GM20431 (cell line): ENCODE measurements at regions not wholly inside any gene's neighbourhood (a gene's known extent, or its start where the extent isn't known, plus 50 kb on each side); places are given as distances from the start of the nearest gene placed in this dataset.
"Not testable (repeated sequence)": the region's sequence is repeated elsewhere in the genome, so short reads cannot be mapped to it uniquely, and the experiment has no call there.

Experiments
- in situ Hi-C: fragments of 300-500 bp; cut with MseI, MboI; formaldehyde crosslinking; loops from one replicate; pipeline ENCODE4 v1.15.0; 2020; ENCODE audit warnings: low sequenced_read_pairs; ENCODE audit not compliant: unreplicated experiment

GRCh38 chr2:62413116-62413663 is 92.8 kb downstream of the TMEM17 start:
- in situ Hi-C loops, result loop anchor here (10.0 to 25.0 kb wide), 2 partner anchors 418 to 501 kb away; partner anchors contain the start of gene COMMD1

GRCh38 chr2:62412347-62412742 is 93.7 kb downstream of the TMEM17 start:
- in situ Hi-C loops, result loop anchor here (10.0 to 25.0 kb wide), 2 partner anchors 418 to 500 kb away; partner anchors contain the start of gene COMMD1

- in situ Hi-C loops, result loop anchor here (10.0 to 25.0 kb wide), 2 partner anchors 416 to 499 kb away; partner anchors contain the start of gene COMMD1
These were observed 95.0 kb downstream of the TMEM17 start for GRCh38 chr2:62410926-62411456.

GRCh38 chr2:62410015-62410453 is 96.0 kb downstream of the TMEM17 start:
- in situ Hi-C loops, result loop anchor here (10.0 to 25.0 kb wide), 2 partner anchors 415 to 498 kb away; partner anchors contain the start of gene COMMD1

GRCh38 chr2:62409442-62409841 is 96.6 kb downstream of the TMEM17 start:
- in situ Hi-C loops, result loop anchor here (25.0 kb wide), 1 partner anchor 497 kb away; the partner anchor contains the start of gene COMMD1

GRCh38 chr2:62408241-62408677 is 97.7 kb downstream of the TMEM17 start:
- in situ Hi-C loops, result loop anchor here (25.0 kb wide), 1 partner anchor 496 kb away; the partner anchor contains the start of gene COMMD1

- in situ Hi-C loops, result loop anchor here (25.0 kb wide), 1 partner anchor 496 kb away; the partner anchor contains the start of gene COMMD1
These were observed 98.2 kb downstream of the TMEM17 start for GRCh38 chr2:62407838-62408237.

- in situ Hi-C loops, result loop anchor here (25.0 kb wide), 1 partner anchor 495 kb away; the partner anchor contains the start of gene COMMD1
These were observed 98.6 kb downstream of the TMEM17 start for GRCh38 chr2:62407401-62407800.

- in situ Hi-C loops, result loop anchor here (25.0 kb wide), 1 partner anchor 494 kb away; the partner anchor contains the start of gene COMMD1
These were observed 99.4 kb downstream of the TMEM17 start for GRCh38 chr2:62406573-62407043.

GRCh38 chr2:62404913-62405312 is 101.1 kb downstream of the TMEM17 start:
- in situ Hi-C loops, result loop anchor here (25.0 kb wide), 1 partner anchor 493 kb away; the partner anchor contains the start of gene COMMD1

- in situ Hi-C loops, result loop anchor here (25.0 kb wide), 1 partner anchor 490 kb away; the partner anchor contains the start of gene COMMD1
These were observed 103.8 kb downstream of the TMEM17 start for GRCh38 chr2:62402156-62402555.

- in situ Hi-C loops, result no loop called here
These were observed 107.6 kb downstream of the TMEM17 start for GRCh38 chr2:62398356-62398755.

GRCh38 chr2:62396880-62397279 is 109.1 kb downstream of the TMEM17 start:
- in situ Hi-C loops, result no loop called here

- in situ Hi-C loops, result no loop called here
These were observed 112.7 kb downstream of the TMEM17 start for GRCh38 chr2:62393293-62393692.

GRCh38 chr2:62391696-62392095 is 114.3 kb downstream of the TMEM17 start:
- in situ Hi-C loops, result no loop called here

GRCh38 chr2:62386378-62386777 is 119.6 kb downstream of the TMEM17 start:
- in situ Hi-C loops, result not testable (repeated sequence)

GRCh38 chr2:62383846-62384245 is 122.1 kb downstream of the TMEM17 start:
- in situ Hi-C loops, result no loop called here

GRCh38 chr2:62382757-62383156 is 123.2 kb downstream of the TMEM17 start:
- in situ Hi-C loops, result no loop called here

GRCh38 chr2:62382122-62382521 is 123.9 kb downstream of the TMEM17 start:
- in situ Hi-C loops, result no loop called here

GRCh38 chr2:62381656-62382055 is 124.3 kb downstream of the TMEM17 start:
- in situ Hi-C loops, result no loop called here

GRCh38 chr2:62379566-62379965 is 126.4 kb downstream of the TMEM17 start:
- in situ Hi-C loops, result no loop called here
